Astrocyte (in vitro differentiated cells and primary cell): ENCODE measurements at regions not wholly inside any gene's neighbourhood (a gene's known extent, or its start where the extent isn't known, plus 50 kb on each side); places are given as distances from the start of the nearest gene placed in this dataset.
"Not testable (repeated sequence)": the region's sequence is repeated elsewhere in the genome, so short reads cannot be mapped to it uniquely, and the experiment has no call there.

ENCODE experiments used
- DNase-seq: peaks from one replicate; pipeline ENCODE4 v3.0.0-alpha.2; 2010; ENCODE audit warnings: low read depth
- FAIRE-seq: peaks from 2 replicates; lab custom pipeline; 2011; peaks lifted over from hg19 to GRCh38; lab: Jason Lieb, UNC
- H2AFZ ChIP-seq: 2 replicates; pipeline ENCODE4 v1.6.0; 2012; ENCODE audit warnings: low read depth, low read length, inconsistent platforms
- H3K27ac ChIP-seq: 2 replicates; pipeline ENCODE4 v1.5.1; 2011; ENCODE audit warnings: low read depth, low read length, inconsistent platforms
- H3K27me3 ChIP-seq: 2 replicates; pipeline ENCODE4 v1.6.0; 2011; ENCODE audit warnings: low read length, inconsistent platforms; ENCODE audit not compliant: insufficient read depth
- H3K36me3 ChIP-seq: 2 replicates; pipeline ENCODE4 v1.5.1; 2011; ENCODE audit warnings: low read length, inconsistent platforms; ENCODE audit not compliant: insufficient read depth
- H3K4me1 ChIP-seq: 2 replicates; pipeline ENCODE4 v1.5.1; 2011; ENCODE audit warnings: low read length, inconsistent platforms; ENCODE audit not compliant: insufficient read depth
- H3K4me2 ChIP-seq: 2 replicates; pipeline ENCODE4 v1.6.0; 2012; ENCODE audit warnings: low read length, inconsistent platforms
- H3K4me3 ChIP-seq: 2 replicates; pipeline ENCODE4 v1.5.1; 2011; ENCODE audit warnings: low read depth, mild to moderate bottlenecking, low read length, inconsistent platforms; ENCODE audit not compliant: insufficient read depth
- H3K79me2 ChIP-seq: 2 replicates; pipeline ENCODE4 v1.6.0; 2012; ENCODE audit warnings: mild to moderate bottlenecking, low read length, inconsistent platforms; ENCODE audit not compliant: insufficient read depth
- H3K9ac ChIP-seq: 2 replicates; pipeline ENCODE4 v1.6.0; 2012; ENCODE audit warnings: mild to moderate bottlenecking, low read length, inconsistent platforms
- H3K9me3 ChIP-seq: 2 replicates; pipeline ENCODE4 v1.5.1; 2012; ENCODE audit warnings: low read depth, mild to moderate bottlenecking, low read length, inconsistent platforms; ENCODE audit not compliant: insufficient read depth
- H4K20me1 ChIP-seq: 2 replicates; pipeline ENCODE4 v1.6.0; 2012; ENCODE audit warnings: low read length, inconsistent platforms; ENCODE audit not compliant: insufficient read depth
- H3K27ac Mint-ChIP-seq: one replicate; pipeline ENCODE4 v1.8.0; 2021; ENCODE audit warnings: mild to moderate bottlenecking, mixed read lengths; ENCODE audit not compliant: unreplicated experiment
- H3K27me3 Mint-ChIP-seq: one replicate; pipeline ENCODE4 v1.8.0; 2021; ENCODE audit warnings: low read depth, mixed read lengths; ENCODE audit not compliant: unreplicated experiment
- H3K36me3 Mint-ChIP-seq: one replicate; pipeline ENCODE4 v1.8.0; 2021; ENCODE audit warnings: low read depth, mixed read lengths; ENCODE audit not compliant: unreplicated experiment
- H3K4me1 Mint-ChIP-seq: one replicate; pipeline ENCODE4 v1.8.0; 2021; ENCODE audit warnings: low read depth, mixed read lengths; ENCODE audit not compliant: unreplicated experiment
- H3K4me3 Mint-ChIP-seq: one replicate; pipeline ENCODE4 v1.8.0; 2021; ENCODE audit warnings: mild to moderate bottlenecking, moderate library complexity, mixed read lengths; ENCODE audit not compliant: unreplicated experiment
- H3K9me3 Mint-ChIP-seq: one replicate; pipeline ENCODE4 v1.8.0; 2021; ENCODE audit warnings: mild to moderate bottlenecking, mixed read lengths; ENCODE audit not compliant: unreplicated experiment
- CTCF ChIP-seq: IDR thresholded peaks from 2 replicates; pipeline ENCODE4 v1.5.1; 2011; ENCODE audit warnings: low read depth, mild to moderate bottlenecking, inconsistent platforms, low read length, moderate library complexity; ENCODE audit not compliant: insufficient read depth
- EZH2 ChIP-seq: IDR thresholded peaks from 2 replicates; pipeline ENCODE4 v1.6.1; 2012; ENCODE audit warnings: mild to moderate bottlenecking, low read length, inconsistent platforms; ENCODE audit not compliant: insufficient read depth

- Mint-ChIP-seq H3K4me1 (no peaks in the 10 kb centered on the region), H3K27ac (no peak overlapping the region), H3K4me3 (no peak overlapping the region), H3K9me3 (peaks cover 2% of the 10 kb centered on the region), H3K27me3 (no peaks in the 10 kb centered on the region), H3K36me3 (no peaks in the 10 kb centered on the region)
- H3K4me2 ChIP-seq: no peak overlapping the region
- H4K20me1 ChIP-seq: no peaks in the 10 kb centered on the region
- no peak overlapping the region for H3K4me3 ChIP-seq
- no peaks in the 10 kb centered on the region for H3K36me3 ChIP-seq
- no peak overlapping the region for H2AFZ ChIP-seq
- H3K27me3 ChIP-seq: no peaks in the 10 kb centered on the region
- no peaks in the 10 kb centered on the region for H3K79me2 ChIP-seq
- H3K27ac ChIP-seq: no peak overlapping the region
- FAIRE-seq (no peak), DNase-seq (no peak)
- no peaks in the 10 kb centered on the region for H3K4me1 ChIP-seq
- H3K9me3 ChIP-seq: no peaks in the 10 kb centered on the region
- TF ChIP-seq EZH2 (no peak), CTCF (no peak)
- no peak overlapping the region for H3K9ac ChIP-seq
These were observed 264.5 kb downstream of the TDRD3 start for GRCh38 chr13:60661521-60661920.

GRCh38 chr13:60657586-60657985, 260.6 kb downstream of the TDRD3 start:
- H3K9ac ChIP-seq, H3K36me3 Mint-ChIP-seq, H3K4me2 ChIP-seq, H2AFZ ChIP-seq, H3K4me1 Mint-ChIP-seq, H3K27me3 Mint-ChIP-seq, H3K4me3 ChIP-seq, H3K36me3 ChIP-seq, H3K4me3 Mint-ChIP-seq, H3K27me3 ChIP-seq, H3K9me3 ChIP-seq, H3K4me1 ChIP-seq, H3K79me2 ChIP-seq, FAIRE-seq, H3K9me3 Mint-ChIP-seq, H3K27ac Mint-ChIP-seq, H4K20me1 ChIP-seq, H3K27ac ChIP-seq, DNase-seq: not testable (repeated sequence)

GRCh38 chr13:60655256-60655655, 258.2 kb downstream of the TDRD3 start:
- Histone ChIP-seq H3K4me2 (no peak overlapping the region), H4K20me1 (no peaks in the 10 kb centered on the region), H3K9ac (no peak overlapping the region), H3K27me3 (no peaks in the 10 kb centered on the region), H3K27ac (no peak overlapping the region), H2AFZ (no peak overlapping the region), H3K79me2 (no peaks in the 10 kb centered on the region), H3K4me3 (no peak overlapping the region), H3K9me3 (no peaks in the 10 kb centered on the region), H3K4me1 (no peaks in the 10 kb centered on the region), H3K36me3 (no peaks in the 10 kb centered on the region)
- peaks cover 1% of the 10 kb centered on the region for H3K4me1 Mint-ChIP-seq
- peaks cover 2% of the 10 kb centered on the region for H3K27me3 Mint-ChIP-seq
- no peaks in the 10 kb centered on the region for H3K36me3 Mint-ChIP-seq
- no peak for DNase-seq
- no peak overlapping the region for H3K4me3 Mint-ChIP-seq
- H3K9me3 Mint-ChIP-seq: no peaks in the 10 kb centered on the region
- TF ChIP-seq EZH2: no peak
- no peak for TF ChIP-seq CTCF
- no peak for FAIRE-seq
- no peak overlapping the region for H3K27ac Mint-ChIP-seq
